Inflammatory macrophage treated with lipopolysaccharide for 4 hours (primary cell): ENCODE measurements at regions not wholly inside any gene's neighbourhood (a gene's known extent, or its start where the extent isn't known, plus 50 kb on each side); places are given as distances from the start of the nearest gene placed in this dataset.
A peak's percentile ranks its signal among the peaks of the same experiment; 100 is the strongest.

Experiments
- DNase-seq: peaks from one replicate; pipeline ENCODE4 v3.0.0-alpha.2; 2020

DNA sequence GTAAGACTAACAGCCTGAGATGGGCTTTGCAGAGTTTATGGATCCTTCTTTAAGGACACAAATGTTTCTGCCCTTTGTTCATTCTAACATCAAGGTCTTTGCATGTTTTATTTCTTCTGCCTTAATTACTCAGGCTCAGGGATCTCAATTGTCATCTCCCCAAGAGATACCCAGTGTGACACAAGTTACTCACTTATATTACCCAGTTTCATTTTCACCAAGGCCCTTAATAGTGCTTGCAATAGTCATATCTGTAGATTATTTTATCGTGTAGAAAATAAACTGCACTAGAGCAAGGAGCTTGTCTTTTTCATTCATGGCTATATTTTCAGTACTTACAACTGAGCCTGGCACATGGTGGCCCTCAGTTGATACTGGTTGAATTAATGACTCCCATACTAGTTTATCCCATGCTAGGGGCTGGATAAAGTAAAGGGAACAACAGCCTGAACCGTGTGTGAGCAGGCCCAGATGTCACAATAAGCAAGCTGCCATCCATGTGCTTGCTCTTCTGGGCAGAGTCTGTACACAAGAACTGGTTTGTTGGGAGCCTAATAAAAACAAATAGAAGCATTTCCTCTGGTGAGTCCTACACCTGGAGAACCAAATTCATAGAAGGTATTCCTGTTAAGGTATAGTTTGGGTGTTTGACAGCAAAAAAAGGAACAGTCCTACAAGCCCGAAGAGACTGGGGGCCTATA is 112.5 kb upstream of the CD180 start:
- DNase-seq: no peak

DNA sequence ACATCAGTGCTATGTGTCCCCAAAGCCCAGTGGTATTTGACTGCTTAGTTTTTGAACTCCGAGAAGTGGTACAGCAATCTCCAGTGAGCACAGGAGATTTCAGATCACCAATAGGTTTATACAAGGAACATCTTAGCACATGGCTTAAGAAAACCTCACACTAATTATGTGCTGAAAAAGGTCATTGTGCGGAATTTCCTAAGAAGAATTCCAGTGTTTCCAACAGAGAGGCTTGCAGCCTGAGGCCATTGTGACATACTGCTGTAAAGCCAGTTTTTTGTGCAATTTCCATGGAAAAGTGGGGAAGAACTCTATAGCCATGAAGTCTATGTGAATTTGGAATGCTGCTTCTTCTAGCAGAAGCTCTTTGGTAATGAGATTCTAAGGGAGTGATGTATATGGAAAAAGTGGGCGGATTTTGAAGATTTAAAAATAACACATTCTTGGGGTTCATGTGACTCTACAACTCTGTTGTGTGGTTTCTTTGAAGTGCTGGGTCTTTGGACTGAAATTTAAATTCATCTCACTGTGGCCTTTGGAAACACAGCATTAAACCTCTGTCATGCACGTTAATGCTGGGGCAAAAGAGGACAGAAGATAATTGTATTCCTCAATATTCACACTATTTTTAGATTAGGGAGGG is 110.5 kb upstream of the CD180 start:
- no peak for DNase-seq

DNA sequence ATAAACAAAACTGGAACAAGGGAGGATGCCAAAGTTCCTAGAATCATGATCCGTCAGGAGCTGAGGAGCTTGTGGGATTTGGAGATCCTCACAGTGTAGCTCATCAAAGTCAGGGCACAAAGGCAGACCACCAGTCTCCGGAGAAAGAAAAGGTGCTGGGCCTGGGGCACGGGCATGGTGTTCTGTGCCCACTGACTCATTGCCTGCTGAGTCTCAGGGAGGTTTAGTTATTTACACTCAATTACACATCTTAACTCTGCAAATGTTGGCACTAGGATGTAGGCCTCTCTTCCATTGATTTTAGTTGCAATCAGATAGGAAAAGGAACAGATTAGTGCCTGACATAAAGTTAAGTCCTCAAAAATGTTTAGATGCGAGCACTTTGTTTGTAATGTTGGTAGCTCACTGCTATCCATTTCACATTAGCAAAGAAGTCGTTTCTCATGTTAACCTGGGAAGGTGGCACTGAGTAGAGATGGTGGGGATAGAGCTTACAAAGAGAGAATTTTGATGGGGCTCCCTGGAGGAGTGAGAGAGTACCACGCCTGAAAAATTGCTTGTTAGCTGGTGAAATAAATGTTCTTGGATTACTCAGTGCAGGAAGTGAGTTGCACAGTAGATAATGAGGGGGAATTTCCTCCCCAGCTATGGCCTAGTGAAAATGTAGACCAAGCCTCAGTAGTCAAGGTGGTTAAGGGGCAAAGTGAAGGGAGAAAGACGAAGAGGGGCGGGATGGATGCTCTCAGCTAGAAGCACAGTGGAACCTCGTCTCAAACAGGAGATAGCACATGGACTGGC is 109.5 kb upstream of the CD180 start:
- DNase-seq: peak; percentile 61

DNA sequence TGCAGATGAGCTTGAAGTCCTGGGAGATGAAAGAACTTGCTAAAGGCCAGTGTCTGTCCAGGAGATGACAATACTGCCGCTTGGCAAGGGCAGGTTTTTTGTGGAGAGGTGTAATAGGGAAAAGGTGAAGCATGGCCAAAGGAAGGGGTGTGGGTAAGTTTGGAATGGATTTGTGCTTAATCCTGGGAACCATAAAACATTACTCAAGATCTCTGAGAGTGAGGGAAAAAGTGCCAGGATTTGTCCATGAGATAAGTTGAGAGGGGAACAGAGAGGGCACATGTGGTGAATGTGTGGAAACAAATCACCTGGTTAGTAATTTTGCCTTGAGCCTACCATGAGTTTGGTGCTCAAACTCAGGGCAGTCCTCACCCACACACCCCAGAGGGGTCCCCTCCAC is 108.8 kb upstream of the CD180 start:
- DNase-seq: no peak

DNA sequence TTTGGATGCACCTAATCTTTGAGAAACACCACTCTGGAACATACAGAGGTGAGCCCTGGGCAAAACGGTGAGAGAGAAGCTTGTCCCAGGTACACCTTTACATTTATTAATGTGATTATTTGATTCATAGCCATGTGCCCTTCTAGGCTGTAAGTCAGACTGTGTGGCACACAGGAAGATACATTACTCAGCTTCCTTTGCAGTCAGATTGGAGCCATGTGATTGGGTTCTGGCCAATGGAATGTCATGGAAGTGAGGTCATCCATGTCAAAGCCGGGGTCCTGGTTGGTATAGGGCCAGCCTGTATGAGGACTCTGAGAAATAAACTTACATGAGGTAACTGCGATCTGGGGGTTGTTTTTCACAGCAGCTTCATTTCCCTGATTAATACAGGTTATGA is 106.8 kb upstream of the CD180 start:
- DNase-seq: peak; percentile 38

DNA sequence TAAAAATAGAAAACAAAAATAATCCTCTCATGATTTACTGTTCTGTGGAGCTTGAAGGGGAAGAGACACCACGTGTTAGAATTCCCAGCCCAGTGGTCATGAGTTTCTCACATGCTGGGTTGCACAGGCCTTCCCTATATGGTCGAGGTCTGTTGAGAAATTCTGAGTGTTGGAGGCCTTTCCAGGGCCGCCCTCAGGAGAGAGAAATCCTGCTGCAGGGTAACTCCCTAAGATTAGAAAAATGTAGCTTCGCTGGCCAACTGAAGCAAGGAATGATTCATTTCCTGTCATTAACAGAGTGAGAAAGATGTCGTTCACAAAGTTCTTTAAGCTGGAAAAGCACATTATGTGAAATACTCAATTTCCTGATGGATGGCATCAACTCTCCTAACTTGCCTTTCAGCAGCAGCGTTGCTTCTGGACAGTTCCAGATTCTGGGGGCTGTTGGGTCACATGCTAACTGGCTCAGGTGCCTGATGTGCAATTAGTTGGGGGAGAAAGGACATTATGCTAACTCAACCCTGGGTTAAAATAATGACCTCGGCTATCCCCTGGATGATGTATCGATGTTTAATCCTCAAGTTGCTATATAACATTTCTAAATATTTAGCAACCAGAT is 104.8 kb upstream of the CD180 start:
- DNase-seq: peak; percentile 95

DNA sequence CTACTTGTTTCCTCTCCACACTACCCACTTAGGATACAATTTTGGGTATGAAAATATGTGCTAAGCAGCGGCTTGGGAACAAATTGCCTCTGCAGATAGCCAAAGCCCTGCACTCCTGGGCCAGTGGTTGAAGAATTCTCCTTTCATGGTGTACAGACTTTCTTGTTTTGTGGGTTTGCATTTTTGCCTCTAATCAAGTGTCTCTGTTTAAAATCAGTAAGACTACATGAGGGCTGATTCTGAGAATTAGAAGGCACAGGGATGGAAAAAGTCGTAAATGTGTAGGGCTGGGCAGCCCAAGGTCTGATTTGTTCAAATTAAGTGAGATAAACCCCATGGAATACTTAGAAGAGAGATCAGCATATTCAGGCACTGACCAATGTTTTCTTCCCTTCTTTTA is 103.7 kb upstream of the CD180 start:
- DNase-seq: no peak

DNA sequence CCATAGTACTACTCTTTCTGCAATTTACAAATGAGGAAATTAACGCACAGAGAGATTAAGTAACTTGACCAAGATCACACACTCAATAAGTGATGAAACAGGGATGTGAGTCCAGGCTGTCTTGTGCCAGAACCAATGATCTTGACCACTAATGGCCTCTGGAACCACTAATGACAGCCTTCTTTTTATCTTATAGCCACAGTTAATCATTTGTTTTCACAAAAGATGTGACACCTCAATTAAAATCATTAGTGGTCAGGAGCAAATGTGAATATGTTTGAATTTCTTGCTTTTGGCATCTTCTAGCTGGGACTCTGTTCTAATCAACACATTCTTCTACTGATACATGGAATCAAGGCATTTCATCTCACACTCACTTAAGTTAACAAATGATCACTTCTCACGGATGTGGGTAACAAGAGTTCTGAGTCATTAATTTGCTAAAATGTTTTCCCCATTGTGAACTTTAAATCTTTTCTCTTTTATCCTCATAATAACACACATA is 102.7 kb upstream of the CD180 start:
- peak; percentile 90 for DNase-seq

DNA sequence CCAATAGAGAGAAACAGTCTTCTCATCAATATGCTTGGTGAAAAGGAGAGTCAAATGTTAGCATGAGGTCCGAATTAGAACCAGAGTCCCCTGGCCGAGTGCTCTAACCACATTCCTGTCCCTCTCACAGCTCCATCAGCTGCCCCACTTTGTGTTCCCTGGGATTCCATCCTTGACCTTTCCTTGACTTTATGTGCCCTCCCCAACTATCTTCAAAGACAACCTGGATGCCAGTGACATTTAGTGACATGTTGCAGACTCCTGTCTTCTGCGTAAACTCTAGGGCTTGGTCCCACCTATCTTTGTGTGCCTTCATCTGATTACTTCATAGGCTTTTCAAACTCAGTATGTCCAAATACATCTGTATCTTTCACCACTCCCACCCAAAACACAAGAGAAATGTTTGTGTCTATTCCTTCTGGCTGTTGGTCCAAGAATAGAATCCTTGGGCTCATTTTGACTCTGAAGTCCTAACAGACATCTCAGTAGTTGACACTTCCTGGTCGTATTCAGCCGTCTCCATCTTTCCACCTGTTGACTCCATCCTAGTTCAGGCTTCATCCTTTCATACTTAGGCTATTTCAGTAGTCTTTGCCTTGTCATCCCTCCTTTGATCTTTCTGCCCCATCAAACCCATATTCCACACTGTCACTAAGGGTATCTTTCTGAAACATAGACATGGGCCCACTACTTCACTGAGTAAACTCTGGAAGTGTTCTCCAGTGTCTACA is 101.4 kb upstream of the CD180 start:
- no peak for DNase-seq

DNA sequence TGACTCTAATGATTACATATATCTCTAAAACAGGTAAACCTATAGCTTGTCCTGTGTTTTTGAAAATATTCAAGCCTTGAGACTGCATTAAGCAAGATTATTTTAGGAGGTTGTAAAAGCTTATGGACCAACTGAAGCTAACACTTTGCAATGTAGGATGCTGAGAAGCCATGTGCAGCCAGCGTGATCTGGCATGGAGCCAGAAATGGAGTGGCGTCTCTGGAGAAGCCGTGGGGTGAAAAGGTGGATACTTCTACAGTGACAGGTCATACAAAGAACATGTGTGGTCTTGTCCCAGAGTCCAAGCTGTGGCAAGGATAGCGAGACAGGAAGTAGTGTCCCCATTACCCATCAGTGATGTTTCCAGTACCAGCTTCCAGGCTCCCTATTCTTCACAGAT is 100.8 kb upstream of the CD180 start:
- no peak for DNase-seq

DNA sequence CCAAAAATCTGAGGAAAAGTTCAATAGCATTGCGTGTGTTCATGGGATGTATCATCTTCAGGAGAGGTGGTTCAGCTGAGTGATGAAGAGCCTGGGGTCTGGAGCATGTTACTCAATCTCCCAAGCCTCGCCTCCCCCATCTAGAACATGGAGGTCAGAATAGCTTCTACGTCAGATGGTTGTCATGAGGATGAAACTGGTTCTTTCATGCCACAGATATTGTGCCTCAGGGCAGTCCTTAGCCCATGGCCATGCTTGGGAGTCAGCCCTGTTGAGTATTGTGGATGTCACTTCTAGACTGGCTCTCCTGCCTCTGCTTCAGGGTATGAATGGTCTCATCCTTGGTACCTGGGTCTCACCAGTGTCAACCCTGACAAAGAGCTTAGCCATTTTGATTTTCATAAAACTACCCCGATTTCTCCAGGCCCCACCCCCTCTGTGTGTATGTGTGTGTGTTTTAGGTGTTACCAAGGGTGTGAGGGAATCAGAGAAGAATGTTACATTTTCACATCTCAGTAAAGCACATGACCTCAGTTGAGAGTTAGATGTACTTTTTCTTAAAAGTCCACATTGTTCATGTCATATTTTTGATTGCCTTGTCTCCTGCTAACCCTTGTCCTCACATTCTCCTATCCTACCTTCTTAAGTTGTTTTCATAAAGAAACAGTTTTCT is 97.8 kb upstream of the CD180 start:
- no peak for DNase-seq

DNA sequence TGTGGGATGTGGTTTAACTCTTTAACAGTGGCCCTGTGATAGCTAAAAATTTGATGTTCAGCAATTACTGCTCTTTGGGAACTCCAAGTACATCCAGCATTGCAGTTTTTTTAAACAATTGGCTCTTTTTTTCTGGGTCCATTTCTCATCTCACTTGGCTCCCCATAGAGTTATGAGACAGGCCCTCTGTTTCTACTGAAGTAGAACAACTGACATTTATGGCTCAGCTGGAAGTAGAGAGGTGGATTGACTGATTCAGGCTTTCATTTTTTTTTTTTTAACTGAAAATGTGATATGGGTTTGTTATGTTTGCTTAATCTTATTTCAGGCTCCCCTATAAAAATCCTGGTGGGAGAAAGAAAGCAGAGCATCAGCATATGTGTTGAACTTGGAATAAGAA is 96.6 kb upstream of the CD180 start:
- no peak for DNase-seq

DNA sequence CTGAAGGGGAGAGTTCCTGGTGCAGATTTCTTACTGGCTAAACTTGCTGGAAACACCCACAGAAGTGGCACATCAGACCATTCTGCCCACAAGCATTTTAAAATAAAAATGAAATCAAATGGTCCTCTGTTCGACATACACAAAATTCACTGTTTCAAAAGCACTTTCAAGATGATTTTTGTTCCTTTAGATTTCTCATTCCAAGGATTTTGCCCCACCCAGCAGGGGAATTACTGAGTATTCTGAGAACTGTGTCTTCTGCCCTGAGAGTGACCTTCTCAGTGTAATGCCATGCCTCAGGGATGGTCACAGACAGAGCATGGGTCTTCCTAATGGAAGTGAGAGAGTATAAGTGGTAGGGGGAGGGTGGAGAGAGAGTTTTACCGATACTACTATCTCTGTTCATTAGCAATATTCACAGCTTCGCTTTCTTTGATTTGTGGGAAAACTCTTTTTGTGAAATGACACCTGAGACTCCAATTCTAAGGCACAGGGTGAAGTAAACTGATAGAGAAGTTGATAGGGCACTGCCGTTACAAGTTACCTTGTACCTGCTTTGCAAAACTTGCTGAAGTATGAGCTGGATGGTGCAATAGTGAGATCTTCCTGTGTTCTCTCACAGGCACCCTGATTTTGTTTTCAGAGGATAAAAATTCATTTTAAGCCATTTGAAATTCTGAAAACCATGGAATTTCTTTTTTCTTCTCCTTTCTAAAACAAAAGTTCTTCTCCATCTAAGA is 95.8 kb upstream of the CD180 start:
- peak; percentile 41 for DNase-seq

DNA sequence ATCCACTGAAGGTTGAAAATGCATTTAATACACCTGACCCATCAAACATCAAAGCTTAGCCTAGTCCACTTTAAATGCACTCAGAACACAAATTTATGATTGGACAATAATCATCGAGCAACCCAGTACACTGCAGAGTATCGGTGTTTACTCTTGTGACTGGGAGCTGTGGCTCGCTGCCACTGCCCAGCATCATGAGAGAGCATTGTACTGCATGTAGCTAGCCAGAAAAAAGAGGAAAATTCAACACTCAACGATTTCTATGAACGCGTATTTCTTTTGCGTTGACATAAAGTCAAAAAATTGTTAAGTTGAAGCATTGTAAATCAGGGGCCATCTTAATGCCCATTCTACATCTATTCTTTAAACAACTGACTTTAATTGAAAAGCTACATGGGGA is 95.1 kb upstream of the CD180 start:
- no peak for DNase-seq

DNA sequence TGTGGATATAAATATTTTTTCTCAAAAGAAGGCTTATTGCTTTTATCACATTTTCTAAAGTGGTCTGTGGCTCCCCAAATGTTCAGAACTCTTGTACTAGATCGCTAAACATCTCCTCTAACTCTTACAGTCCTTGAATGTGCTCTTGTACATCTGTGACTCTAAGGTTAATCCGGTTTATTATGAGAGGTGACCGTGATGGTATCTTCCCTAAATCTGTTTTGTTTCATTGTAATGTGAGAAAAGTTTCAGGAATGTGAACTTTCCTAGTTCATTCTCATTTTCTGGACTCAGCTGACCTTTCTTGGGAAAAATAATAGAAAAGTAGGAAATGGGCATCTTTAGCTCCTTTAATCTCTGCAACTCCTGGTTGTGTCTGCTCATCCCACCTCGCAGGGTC is 94.5 kb upstream of the CD180 start:
- no peak for DNase-seq

DNA sequence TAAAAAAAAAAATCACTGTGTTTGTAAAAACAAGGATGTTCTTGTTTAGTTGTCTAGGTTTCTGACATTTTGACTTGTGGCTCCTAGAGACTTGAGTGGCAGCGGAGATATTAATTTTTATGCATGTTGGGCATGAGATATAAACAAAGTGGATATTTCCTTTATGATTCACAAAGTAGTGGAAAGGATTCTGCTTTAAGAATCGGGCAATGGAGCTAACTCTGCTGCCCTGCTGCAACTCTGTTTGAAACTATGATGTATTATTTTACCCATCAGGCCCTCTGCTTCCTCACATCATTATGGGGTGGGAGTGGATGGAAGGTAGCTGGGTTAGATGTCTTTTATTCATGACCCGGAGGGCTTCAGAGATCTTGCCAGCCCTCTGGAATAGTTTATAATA is 94.1 kb upstream of the CD180 start:
- DNase-seq: no peak

DNA sequence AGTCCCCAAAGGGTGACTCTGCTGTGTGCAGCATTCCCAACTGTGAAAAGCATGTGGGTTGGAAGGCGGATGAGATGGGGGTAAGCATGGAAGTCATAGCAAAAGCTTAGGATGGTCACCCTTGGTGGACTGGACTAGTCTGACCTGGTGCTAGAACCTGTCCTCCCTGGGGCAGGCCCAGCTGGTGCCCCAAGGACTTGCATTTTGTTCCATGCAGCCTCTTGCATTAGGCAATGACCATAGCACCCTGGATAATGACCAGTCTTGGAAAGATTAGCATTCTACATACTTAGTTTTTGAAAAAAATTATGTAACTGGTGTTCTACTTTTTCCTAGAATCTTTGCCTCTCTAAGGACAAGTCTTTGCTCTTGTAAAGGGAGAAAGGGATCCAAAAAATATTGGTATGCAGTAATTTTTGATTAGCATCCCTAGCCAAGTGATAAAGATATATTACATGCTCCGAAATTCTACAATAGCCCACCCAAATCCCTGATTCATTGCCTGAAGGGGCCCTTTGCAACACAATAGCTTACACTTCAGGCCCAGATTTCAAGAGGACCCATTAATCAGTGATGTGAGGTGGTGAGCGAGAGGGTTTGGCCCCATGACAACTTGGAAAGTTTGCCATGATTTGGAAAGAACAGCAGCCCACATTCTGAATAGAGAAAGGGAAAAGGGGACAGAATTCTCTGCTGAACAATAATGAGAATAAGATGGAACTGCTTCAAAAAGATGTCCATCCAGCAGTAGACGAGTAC is 93.3 kb upstream of the CD180 start:
- DNase-seq: no peak

DNA sequence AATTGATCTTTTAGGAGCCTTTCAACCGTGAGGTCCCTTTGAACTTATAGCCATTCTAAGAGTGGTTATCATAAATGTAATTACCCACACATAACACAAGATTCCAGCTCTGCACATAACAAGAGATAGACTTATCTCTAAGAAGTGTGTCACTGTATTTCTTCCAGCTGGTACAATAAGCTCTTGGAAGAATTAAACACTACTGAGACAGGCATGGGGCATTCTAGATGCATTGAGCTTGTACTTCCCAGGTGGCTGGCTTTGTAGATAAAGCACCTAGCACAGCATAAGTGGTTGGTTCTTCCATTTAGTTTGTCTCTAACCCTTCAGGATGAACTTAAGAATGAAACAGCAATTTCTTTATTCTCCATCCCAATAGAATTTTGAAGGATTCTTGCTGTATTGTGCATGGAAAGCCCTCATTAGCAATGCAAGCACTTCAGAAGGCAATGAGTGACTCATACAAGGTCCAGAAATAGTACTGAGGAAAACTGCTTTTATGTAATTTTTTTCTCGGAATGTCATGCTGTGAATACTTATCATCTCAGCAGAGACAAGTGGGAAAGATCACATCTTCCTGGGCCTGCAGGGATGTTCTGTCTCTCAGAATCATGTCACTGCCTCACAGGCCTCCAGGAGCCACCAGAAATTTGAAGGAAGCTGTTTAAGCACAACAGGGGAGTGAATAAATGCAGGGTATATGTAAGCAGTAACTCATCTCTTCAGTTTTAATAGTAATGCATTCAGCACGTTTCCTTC is 91.1 kb upstream of the CD180 start:
- no peak for DNase-seq

DNA sequence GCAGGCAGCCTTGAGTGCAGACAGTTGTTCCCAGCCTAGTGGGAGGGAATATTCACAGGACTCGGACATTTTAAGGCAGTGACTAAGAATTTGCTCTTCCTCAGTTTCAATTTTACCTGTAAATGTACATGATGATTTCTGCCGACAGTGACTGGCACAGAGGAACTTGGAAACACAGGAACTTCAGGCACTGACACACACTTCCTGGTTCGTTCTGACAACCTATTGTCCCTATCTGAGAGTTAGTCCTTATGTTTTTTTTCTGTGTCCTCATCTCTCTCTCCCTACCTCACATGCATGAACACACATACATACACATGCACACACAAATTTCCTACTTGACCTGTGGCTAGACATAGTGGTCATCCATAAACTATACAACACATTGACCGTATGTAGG is 89.4 kb upstream of the CD180 start:
- peak; percentile 37 for DNase-seq

DNA sequence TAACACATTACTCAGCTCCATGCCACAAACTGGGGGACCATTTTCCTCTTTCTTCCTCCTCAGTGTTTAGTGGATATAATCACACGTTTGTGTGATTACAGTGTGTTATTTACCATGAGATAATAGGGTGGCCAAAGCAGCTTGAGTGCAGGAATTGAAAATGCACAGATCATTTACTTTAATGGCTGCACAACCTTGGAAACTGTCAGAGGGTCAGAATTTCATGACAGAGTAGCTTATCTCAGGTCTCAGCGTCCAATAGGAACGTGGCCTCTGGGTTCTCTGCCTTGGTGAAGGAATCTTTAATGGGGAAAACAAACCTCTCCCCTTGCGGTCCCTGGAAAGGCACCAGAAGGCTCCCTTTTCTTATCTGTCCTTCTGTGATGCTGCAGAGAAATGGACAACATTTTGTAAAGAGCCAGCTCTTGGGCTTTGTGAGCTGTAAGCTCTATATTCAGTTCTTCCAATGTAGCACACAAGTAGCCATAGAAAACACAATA is 87.4 kb upstream of the CD180 start:
- DNase-seq: no peak
